ENCODE measurements at regions not wholly inside any gene's neighbourhood (a gene's known extent, or its start where the extent isn't known, plus 50 kb on each side); places are given as distances from the start of the nearest gene placed in this dataset.
"Not testable (repeated sequence)": the region's sequence is repeated elsewhere in the genome, so short reads cannot be mapped to it uniquely, and the experiment has no call there.

DNA sequence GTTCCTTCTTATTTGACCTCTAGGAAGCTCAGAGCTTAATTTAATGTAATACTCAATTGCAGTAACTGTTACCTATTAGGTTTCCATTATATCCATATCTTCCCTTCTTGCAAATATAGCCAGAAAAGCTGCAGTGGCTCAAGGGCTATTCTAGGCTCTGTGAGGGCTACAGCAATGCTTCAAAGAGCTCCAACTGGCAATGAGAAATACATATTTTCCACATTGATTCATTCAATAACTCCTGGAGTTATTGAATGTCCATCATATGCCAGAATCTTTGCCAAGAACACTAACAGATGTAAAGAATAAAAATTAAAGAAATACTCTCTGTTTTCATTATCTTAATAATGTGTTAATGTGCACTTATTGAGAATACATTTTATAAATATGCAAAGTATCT is 396.9 kb upstream of the PAPPA start:
- DNase-seq: no peak

DNA sequence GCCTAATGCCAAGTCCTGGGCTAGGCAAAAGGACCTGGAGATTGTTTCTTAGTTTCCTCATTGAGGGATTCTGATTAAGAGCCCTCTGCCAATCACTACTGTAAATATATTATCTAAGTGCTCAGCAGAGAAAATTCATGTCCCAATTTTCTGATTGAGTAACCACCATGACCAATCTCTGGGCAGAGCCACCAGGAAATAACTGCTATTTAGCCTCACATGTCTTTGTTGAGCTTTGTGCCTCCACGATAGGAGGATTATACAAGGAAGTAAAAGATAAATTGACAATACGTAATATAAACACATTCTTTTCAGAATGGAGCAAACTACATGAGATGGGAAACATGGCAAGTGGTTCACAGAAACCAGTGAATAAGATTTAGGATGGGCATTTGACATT is 396.1 kb upstream of the PAPPA start:
- no peak for DNase-seq

DNA sequence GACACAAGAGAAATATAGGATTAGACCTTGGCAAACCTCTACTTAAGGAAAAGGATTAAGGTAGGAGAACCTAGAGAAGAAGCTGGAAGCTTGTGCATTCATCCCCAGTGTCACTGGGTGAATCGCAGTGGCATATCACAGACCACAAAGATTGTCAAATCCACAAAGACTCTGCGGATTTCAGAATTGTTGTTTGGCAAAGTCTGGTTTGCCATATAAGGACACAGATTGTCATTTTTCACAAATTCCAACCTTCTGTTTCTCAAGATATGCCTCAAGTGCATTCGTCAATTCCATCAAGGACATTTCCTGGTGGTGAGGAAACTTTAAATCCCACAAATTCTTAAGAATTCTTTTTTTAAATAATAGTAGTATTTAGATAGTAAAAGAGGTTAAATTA is 395.1 kb upstream of the PAPPA start:
- no peak for DNase-seq

DNA sequence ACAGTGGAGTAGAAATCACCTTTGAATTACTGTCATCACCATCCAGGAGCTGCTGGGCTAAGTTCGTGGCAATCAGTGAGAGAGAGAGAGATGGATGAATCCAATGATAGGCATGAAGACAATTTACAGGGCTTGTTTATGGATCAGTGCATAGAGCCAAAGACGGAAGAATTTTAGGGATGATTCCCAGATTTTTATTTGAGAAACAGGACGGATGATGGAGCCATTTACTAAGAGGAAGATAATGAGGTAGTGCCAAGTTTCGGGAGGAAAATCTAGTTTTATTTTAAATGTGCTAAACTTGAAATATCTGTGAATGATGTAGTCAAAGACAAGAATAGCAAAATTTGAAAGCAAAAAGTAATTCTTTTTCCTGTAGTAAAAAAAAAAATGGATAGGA is 394.2 kb upstream of the PAPPA start:
- DNase-seq: no peak

DNA sequence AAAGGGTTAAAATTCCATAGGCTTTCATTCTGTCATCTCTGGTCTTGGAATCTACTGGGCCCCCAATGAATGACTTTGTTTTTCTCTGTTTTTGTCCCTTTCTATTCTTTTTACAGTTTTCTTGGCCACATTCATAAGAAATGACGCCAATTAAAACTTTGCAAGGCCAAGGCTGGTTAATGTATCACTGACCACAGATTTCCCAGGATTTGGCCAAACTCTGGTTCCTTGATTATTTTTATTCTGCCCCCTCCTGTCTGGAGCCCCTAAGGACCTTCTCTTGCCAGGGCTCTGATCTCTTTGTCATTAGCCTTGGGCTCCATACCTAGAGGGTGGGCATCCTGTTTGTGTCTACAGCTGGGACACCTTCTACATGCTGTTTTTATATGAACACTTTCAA is 388.9 kb upstream of the PAPPA start:
- no peak for DNase-seq

DNA sequence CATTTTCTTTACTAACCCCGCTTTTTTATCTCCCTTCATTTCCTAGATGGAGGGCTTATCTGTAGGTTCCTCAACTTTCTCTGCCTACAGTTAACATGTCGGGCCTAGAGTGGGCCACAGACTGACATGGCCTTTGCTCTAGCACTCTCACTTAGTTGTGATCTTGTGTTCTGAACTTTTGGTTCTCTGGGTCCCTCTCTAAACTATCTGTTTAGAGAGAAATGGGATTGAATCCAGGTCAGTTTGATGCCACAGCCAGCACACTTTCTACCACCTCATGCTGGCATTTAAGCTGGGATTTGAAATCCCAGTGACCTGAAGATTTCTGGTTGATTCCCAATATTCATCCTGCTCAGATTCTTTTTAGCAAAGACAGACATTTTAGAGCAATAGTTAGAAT is 388.5 kb upstream of the PAPPA start:
- DNase-seq: no peak

DNA sequence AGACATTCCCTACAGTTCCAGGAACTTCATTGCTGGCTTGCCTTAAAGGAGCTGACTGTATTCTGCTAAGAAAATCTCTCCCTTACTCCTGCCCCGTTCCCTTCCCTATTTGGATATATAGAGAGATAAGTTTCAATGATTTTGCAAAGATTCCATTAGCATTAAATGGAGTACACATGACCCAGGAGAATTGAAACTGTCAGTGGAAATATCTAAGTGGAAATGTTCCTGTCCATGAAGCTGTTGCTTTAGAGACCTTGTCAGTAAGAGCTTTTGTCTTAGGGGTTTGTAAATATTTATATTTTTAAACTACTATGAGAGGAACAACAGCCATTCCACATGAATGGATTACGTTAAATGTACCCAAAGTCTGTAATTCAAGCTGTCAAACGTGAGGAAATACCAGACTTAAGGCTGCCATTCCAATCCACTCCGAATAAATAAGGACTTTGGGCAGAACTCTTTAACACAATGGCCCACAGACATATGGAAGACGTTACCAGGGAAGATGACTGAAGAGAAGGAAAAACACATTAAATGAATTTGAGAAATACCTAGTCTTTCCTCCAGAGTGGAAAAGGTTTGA is 387.1 kb upstream of the PAPPA start:
- DNase-seq: no peak

DNA sequence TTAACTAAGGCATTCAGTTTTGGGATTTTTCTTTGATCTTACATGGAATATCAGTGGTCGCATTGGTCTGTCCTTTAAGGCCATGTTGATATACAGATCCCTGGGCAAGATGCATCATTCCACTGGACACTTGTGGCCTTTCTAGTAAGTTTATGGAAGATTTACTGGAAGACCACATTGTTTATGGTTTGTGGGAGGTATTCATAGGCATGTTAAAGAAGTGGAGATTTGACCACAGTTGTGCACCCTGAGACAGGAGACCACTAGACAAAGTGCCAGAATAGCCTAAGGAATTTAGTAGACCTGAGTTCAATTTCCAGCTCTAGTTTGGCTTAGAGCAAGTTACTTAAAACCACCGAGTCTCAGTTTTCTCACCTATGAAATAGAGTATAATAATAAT is 383.1 kb upstream of the PAPPA start:
- no peak for DNase-seq

DNA sequence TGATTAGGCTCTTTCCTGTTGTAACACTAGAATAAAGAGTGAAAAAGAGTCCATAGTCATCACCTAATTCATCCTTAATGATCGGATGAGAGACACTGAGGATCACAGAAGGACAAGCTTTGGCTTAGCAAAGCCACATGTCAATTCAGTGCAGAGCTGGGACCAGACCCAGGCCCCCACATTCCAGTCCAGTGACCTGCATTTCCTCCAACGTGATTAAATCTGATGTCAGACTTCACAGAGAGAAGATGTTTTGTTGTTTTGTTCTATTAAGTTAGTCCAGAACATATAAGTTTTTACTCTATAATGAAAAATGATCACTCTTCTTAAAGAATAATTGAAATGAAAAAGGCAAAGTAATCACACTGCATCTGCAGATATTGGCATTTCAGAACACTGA is 377.9 kb upstream of the PAPPA start:
- no peak for DNase-seq

DNA sequence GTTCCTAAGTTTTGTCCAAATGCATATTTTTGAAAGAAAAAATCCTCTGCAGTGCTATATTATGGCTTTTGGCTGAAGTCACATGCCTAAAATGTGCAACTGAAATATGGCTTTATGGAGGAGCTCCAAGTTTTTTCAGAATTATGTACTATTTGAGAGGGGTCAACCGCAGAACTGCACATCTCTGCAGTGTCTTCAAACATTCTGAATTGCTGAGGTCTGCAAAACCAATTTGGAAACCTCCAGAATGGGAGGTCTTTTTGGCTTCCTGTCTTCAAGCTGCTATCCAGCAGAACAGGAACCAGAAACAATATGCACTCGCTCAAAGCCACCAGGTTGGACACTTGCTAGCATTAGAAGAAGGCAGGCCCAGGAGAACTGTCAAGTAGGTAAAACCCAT is 376.0 kb upstream of the PAPPA start:
- DNase-seq: no peak

DNA sequence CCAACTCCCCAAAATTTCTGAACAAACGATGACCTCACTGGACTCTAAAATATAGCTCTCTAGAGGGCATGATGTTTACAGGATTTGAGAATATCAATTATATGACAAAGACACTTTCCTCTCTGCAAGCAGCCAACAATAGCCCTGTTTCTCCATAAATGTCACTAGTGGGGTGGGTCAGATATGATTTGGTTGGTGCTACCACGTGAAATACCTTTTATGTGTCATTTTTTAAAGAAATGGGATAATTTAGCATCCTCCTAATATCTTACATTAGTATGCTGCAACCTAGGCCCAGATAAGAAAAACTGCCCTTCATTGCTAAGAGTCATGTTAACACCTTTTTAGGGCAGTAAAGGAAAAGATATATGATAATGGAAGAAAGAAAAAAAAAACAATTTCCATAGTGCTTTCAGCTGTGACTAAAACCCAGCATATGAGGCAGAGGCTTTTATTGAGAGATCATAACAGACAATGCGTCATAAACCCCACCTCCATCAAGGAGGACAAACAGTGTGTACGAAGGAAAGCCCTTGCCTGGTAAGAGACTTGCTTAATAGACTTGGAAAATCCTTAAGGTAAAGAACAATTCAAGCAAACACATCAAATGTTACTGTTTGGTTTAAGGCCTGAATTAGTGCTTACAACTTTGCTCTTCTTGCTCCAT is 372.4 kb upstream of the PAPPA start:
- no peak for DNase-seq

DNA sequence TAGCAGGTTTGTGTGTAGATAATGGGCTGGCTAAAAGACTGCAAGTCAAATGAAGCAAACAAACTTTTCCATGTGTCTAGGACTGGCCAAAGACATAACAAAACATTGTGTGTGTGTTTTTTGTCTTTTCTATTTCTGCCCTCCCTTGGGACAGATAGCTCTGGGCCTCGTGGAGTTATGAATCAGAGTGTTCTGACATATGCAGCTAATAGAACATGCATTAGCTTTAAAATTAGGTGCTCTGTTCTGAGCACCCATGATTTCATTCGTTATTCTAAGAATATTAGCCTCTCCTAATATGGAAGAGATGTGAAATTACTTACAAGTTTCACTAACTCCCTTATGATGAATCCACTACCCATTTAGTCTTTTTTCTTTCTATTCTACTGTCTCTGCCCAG is 367.3 kb upstream of the PAPPA start:
- no peak for DNase-seq

DNA sequence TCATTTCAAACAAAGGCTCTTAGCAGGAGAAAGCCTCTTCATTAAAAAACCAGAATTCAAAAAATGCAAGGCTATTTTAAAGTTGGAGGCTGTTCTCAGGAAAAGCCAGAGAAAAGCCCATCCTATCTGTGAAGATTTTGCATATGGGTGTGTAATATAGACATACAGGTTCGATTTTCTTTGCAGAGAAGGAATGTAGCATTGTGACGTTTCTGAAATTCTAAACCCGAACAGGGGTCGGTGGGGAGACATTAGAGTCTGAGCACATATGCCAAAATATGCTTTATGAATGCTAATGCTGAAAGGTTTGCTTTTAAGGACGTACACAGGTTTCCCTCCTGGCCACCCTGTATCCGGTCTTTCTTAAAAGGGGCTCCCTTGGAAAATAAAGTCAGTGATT is 363.1 kb upstream of the PAPPA start:
- no peak for DNase-seq

DNA sequence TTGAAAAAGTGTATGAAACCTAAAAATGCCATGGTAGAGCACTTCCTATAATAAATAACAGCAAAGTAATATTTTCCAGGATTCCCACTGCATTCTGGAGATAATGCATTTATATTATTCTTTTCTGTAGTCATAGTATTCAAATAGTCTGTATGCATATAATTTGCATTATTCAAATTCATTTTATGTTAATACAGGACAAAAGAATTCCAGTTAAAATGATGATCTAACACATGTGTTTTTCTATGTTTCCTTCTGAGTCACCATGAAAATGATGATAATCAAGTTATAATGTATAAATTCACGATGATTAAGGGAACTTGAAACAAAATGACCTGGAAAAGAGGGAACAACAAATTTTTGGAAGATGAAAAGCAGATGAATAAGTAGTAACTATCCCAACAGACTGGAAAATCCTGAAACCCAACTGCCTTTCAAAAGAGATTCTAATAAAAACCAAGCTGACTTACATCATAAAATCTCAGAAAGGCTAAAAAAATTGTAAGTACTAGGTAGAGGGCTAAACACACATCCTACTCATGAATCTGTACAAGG is 358.6 kb upstream of the PAPPA start:
- no peak for DNase-seq

DNA sequence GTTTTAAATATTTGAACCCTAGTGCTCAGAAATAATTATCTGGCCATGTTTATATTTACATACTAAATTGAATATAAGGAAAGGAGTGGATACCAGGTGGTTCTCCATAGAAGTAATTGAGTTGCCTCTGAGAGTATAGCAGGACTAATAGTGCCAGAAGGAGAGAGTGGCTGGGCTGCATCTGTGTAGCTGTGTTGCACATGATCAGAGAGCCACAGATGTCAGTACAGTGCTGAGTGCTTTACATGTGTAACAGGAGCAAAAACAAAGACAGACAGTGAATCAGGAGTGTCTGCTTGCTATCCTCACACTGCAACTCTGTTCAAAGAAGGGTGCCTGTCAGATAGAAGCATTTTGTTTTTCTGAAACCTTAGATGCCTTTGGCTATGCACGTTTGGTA is 353.9 kb upstream of the PAPPA start:
- no peak for DNase-seq

DNA sequence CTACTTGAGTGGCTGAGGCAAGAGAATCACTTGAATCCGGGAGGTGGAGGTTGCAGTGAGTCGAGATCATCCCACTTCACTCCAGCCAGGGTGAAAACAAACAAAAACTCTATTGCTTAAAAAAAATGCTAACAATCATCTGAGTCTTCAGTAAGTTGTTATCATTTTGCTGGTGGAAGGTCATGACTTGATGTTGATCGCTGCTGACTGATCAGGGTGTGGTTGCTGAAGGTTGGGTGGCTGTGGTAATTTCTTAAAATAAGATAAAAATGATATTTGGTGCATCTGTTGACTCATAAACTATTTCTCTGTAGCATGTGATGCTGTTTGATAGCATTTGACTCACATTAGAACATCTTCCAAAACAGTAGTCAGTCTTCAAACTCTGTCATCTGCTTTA is 349.4 kb upstream of the PAPPA start:
- no peak for DNase-seq

DNA sequence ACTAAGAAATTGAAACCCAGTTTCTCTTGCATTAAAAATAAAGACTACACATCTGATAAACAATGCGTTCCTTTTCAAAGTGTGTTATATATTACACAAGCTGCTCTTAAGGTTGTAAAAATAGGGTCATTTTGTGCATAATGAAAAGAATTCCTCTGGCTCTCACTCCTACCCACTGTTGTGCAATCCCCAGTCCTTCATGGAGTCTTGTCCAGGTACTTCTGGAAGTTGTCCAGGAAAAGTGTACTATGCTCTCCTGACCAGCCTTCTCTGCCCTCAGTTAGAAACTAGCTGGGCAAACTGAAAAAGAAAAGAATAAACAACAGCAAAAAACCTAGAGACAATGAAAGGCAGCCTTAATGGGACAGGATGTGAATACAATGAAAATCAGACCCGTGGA is 345.5 kb upstream of the PAPPA start:
- no peak for DNase-seq

DNA sequence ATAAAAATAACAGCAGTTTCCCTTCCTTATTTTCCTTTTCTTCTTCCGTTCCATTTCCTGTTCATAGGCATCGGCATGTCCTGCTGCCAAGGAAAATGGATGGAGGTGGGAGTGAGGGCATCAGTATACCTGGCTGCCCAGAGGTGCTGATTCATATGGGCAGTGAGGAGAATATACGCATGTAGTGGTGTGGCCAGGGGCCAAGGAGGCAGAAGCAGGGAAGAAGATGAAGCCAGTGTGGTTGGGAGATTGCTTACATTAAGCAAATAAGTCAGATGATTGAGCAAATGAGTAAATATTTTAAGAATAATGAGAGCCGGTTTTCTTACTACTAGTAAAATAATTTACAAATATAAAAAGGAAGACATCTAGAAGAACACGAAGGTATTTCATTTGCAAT is 344.9 kb upstream of the PAPPA start:
- no peak for DNase-seq

DNA sequence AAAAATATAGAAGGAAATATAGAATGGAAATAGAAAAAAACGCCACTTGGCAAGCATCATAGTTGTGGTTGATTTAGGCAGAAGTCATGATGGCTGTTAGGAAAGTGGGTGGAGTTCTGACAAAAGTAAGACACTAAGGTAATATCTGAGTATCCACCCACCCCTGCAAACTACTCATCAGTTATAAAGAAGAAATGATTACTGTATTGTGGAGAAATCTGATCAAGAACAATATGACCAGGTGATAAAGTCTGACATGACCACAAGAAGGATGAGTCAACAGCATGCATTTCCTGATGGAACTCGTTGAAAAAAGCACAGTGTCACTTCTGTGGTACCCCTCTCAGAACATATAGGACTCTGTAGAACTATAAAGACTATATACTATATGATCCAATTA is 343.4 kb upstream of the PAPPA start:
- no peak for DNase-seq

DNA sequence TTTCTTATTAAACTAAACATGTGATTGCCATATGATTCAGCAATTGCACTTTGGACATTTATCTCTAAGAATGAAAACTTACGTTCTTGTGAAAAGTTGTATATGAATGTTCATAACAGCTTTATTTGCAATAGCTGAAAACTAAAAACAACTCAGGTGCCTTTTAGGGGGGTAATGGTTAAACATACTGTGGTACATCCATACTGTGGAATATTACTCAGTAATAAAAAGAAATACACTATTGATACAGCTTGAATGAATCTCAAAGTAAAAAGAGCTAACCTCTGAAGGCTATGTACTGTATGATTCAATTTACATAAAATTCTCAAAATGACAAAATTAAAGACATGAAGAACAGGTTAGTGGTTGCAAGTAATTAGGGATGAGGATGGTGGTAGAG is 339.5 kb upstream of the PAPPA start:
- no peak for DNase-seq

DNA sequence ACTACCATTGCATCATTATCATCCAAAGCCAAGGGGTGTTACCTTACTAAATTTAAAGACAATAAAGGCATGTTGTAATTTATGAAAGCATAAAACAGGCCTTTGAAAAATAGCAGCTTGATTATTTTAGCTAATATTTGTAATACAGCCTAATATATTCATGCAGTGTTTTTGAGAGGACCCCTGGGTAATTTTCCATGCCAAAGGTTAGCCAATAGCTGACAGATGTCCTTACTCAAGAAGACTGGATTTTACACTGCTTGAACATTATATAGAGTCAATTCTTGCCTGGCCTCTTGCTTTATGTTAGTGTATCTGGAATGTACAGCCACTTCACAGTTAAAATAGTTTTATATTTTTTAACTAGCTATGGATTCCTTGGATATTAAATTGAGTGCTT is 337.8 kb upstream of the PAPPA start:
- DNase-seq: no peak

DNA sequence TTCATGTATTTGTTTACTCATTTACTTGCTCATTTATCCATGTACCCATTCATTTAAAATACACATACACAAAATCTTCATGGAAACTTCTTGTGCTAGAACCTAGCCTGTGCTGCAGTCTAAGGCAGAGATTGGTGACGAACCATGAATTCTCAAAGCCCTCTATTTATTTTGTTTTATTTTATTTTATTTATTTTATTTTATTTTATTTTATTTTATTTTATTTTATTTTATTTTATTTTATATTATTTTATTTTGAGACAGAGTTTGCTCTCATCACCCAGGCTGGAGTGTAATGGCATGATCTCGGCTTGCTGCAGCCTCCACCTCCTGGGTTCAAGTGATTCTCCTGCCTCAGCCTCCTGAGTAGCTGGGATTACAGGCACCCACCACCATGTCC is 334.9 kb upstream of the PAPPA start:
- DNase-seq: not testable (repeated sequence)

DNA sequence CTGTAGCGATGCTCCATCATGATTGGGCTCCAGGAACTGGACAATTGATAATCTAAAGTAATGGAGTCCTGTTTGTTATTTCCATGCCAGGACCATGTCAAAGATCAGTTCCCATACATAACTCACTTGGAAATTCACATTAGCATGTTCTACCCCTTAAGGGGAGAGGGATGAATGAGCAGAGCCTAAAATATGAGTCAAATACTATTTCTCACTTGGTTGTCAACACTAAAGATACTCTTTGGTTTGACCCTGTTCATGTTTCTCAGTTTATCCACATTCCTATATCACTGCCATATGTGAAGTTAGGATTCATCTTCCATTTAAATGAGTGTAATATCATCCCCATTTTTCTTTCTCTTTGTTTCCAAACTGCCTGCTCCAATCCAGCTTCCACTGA is 321.6 kb upstream of the PAPPA start:
- DNase-seq: no peak

DNA sequence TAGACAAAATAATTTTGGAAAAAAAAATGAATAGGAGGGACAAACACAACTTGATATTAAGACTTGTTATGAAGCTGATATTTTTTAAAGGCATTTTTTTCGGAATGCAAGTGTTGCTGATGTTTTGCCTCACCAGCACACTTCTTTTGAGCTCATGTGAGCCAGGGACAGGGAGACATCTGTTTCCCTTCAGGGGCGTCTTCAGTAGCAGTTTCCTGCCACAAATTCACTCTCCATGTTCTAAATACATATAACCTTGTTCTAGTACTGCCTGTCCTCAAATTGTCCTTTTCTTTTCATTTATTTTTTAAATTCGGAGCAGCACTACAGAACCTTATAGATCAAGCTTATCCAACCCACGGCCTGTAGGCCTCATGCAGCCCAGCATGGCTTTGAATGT is 316.0 kb upstream of the PAPPA start:
- no peak for DNase-seq

DNA sequence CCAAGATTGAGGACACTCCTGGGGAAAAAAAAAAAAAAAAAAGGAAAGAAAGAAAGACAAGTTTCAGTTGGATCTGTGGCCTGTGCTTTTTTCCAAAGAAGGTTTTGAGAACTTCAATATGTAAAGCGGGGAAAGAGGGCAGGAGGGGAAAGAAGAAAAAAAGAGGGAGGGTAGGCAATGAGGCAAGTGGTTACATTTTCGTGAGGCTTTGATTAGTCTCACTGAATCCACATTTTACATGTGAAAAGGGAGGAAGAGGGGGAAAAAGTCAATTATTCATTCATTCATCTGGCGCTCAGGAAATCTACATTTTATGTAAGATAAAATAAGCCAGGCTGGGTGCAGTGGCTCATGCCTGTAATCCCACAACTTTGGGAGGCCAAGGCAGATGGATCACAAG is 315.2 kb upstream of the PAPPA start:
- no peak for DNase-seq
